Skeletal muscle satellite cell (primary cell): ENCODE measurements at regions not wholly inside any gene's neighbourhood (a gene's known extent, or its start where the extent isn't known, plus 50 kb on each side); places are given as distances from the start of the nearest gene placed in this dataset.

Experiments
- H3K27me3 ChIP-seq: 2 replicates; pipeline ENCODE4 v1.7.0; 2013; ENCODE audit warnings: low read length; ENCODE audit not compliant: control insufficient read depth, insufficient read depth
- H3K36me3 ChIP-seq: 2 replicates; pipeline ENCODE4 v1.7.0; 2013; ENCODE audit warnings: mild to moderate bottlenecking, control low read depth, low read length; ENCODE audit not compliant: insufficient read depth
- H3K4me1 ChIP-seq: 2 replicates; pipeline ENCODE4 v1.7.0; 2013; ENCODE audit warnings: low read length; ENCODE audit not compliant: control insufficient read depth, insufficient read depth
- H3K4me2 ChIP-seq: 2 replicates; pipeline ENCODE4 v1.7.0; 2013; ENCODE audit warnings: mild to moderate bottlenecking, low read length
- H3K4me3 ChIP-seq: 2 replicates; pipeline ENCODE4 v1.7.0; 2013; ENCODE audit warnings: low read length
- H3K9ac ChIP-seq: 2 replicates; pipeline ENCODE4 v1.7.0; 2013; ENCODE audit warnings: mild to moderate bottlenecking, low read depth, low read length, moderate library complexity
- H3K9me3 ChIP-seq: replicated peaks from 2 replicates; pipeline ENCODE4 v1.7.0; 2013; ENCODE audit warnings: mild to moderate bottlenecking, control low read depth, low read length

DNA sequence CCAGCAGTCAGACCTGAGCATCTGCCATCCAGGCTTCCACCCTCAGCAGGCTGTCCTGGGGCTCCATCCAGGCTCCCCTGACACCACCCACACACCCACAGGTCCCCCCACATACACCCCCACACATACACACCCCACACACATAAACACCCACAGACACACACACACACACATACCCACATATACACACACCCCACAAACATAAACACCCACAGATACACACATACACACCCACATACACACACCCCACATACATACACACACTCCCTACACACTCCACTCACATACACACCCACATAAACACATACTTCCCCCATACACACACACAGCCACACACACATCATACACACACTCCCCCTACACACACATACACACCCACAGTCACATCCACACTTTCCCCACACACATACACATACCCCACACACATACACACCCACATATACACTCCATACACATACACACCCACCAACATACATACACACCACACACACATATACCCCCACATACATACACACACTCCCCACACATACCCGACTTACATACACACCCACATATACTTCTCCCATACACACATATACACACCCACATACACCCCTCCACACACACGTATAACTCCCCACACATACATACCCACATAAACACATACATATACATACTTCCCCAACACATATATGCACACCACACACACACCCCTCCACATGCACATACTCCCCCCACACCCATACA is 183.3 kb upstream of the ETAA1 start:
- no peaks in the 10 kb centered on the region for H3K9me3 ChIP-seq
- H3K27me3 ChIP-seq, result no peaks in the 10 kb centered on the region
- H3K36me3 ChIP-seq, result no peaks in the 10 kb centered on the region
- no peak overlapping the region for H3K4me3 ChIP-seq
- no peak overlapping the region for H3K9ac ChIP-seq
- H3K4me2 ChIP-seq, result no peak overlapping the region
- no peaks in the 10 kb centered on the region for H3K4me1 ChIP-seq

GRCh38 chr2:67214585-67215185 is 182.4 kb upstream of the ETAA1 start:
- Histone ChIP-seq H3K9ac (no peak overlapping the region), H3K27me3 (no peaks in the 10 kb centered on the region), H3K4me2 (no peak overlapping the region), H3K4me3 (no peak overlapping the region), H3K4me1 (no peaks in the 10 kb centered on the region), H3K36me3 (no peaks in the 10 kb centered on the region), H3K9me3 (no peaks in the 10 kb centered on the region)

- no peaks in the 10 kb centered on the region for H3K4me1 ChIP-seq
- H3K36me3 ChIP-seq, result no peaks in the 10 kb centered on the region
- H3K27me3 ChIP-seq, result no peaks in the 10 kb centered on the region
- no peaks in the 10 kb centered on the region for H3K9me3 ChIP-seq
- no peak overlapping the region for H3K9ac ChIP-seq
- no peak overlapping the region for H3K4me3 ChIP-seq
- H3K4me2 ChIP-seq, result no peak overlapping the region
These were observed 181.7 kb upstream of the ETAA1 start for GRCh38 chr2:67215214-67216055.

- Histone ChIP-seq H3K27me3 (no peaks in the 10 kb centered on the region), H3K4me3 (no peak overlapping the region), H3K4me2 (no peak overlapping the region), H3K36me3 (no peaks in the 10 kb centered on the region), H3K9me3 (no peaks in the 10 kb centered on the region), H3K9ac (no peak overlapping the region), H3K4me1 (no peaks in the 10 kb centered on the region)
These were observed 181.0 kb upstream of the ETAA1 start for GRCh38 chr2:67216103-67216502.

DNA sequence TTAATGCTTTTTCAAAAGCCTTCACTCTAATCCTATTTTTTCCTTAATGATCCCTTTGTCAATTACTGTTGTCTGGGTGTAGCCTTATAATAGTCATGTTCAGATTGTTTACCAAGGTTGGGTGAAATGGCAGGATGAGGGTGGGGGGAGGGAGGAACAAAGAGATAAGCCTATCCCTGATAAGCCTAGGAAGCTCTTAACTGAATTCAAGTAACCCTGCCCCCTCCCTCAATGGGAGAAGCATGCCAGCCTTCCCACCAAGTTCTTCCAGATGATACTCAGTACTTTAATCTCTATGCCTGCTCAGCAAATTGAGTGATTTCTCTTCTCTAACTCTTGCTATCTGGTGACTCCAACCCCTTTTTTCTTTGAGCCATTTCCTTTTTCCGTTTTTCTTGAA is 180.3 kb upstream of the ETAA1 start:
- H3K9me3 ChIP-seq, result no peaks in the 10 kb centered on the region
- no peak overlapping the region for H3K4me3 ChIP-seq
- H3K27me3 ChIP-seq, result no peaks in the 10 kb centered on the region
- no peaks in the 10 kb centered on the region for H3K36me3 ChIP-seq
- no peak overlapping the region for H3K9ac ChIP-seq
- H3K4me1 ChIP-seq, result no peaks in the 10 kb centered on the region
- no peak overlapping the region for H3K4me2 ChIP-seq

DNA sequence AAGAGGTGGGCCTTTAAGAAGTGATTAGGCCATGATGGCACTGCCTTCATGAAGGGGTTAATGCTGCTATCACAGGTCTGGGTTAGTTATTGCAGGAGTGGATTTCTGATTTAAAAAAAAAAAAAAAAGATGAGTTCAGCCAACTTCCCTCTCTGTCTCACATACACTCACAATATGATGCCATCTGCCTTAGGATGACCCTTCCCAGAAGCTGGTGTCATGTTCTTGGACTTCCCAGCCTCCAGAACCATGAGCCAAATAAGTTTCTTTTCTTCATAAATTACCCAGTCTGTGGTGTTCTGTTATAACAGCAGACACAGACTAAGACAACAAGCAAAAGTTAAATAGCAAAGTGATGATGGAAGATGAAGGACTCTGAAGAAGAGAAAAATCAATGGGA is 179.7 kb upstream of the ETAA1 start:
- Histone ChIP-seq H3K9me3 (no peaks in the 10 kb centered on the region), H3K4me2 (no peak overlapping the region), H3K4me3 (no peak overlapping the region), H3K36me3 (no peaks in the 10 kb centered on the region), H3K9ac (no peak overlapping the region), H3K4me1 (no peaks in the 10 kb centered on the region), H3K27me3 (no peaks in the 10 kb centered on the region)

DNA sequence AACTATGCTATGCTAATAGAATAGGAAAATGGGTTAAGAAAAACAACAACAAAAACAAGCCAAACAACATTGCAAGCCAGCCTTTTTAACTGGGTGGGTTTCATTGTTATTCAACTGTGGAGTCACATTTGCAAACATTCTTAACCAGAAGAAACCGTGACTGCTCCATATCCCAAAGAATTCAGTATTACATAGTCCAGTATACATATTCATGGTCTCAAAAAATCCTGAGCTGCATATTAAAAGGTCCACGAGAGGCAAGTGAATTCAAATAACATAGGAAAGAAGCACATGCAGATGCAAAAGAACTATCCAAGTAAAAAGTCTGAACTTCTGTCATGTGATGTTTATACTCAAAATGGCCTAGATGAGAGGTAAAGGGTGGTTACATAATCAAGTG is 179.1 kb upstream of the ETAA1 start:
- H3K9me3 ChIP-seq, result no peaks in the 10 kb centered on the region
- no peak overlapping the region for H3K4me3 ChIP-seq
- no peak overlapping the region for H3K9ac ChIP-seq
- no peaks in the 10 kb centered on the region for H3K36me3 ChIP-seq
- H3K4me2 ChIP-seq, result no peak overlapping the region
- H3K4me1 ChIP-seq, result no peaks in the 10 kb centered on the region
- H3K27me3 ChIP-seq, result no peaks in the 10 kb centered on the region

DNA sequence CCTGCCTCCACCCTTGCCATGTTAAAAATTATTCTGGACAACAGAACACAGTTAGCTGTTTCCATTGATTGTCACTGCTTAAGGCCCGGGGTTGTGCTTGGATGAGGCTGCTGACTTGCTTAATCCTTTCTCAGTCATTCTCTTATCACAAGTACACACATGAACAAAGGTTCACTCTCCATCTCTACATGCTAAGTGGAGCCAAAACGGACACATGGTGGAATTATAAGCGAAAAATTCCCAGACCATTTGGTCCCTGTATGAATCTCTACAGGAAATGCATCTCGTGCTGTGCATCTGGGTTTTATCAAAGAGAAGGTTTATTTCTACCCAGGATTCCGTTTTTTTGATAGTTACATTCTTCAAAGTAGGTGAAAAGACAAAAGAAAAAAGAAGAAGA is 177.5 kb upstream of the ETAA1 start:
- no peak overlapping the region for H3K9ac ChIP-seq

GRCh38 chr2:67221266-67221665 is 175.9 kb upstream of the ETAA1 start:
- no peaks in the 10 kb centered on the region for H3K27me3 ChIP-seq
- no peaks in the 10 kb centered on the region for H3K36me3 ChIP-seq
- H3K4me1 ChIP-seq, result no peaks in the 10 kb centered on the region
- no peak overlapping the region for H3K9ac ChIP-seq
- no peaks in the 10 kb centered on the region for H3K9me3 ChIP-seq
- H3K4me2 ChIP-seq, result no peak overlapping the region
- no peak overlapping the region for H3K4me3 ChIP-seq

More for the DNA sequence above, 177.5 kb upstream of the ETAA1 start:
- H3K36me3 ChIP-seq, result no peaks in the 10 kb centered on the region
- no peaks in the 10 kb centered on the region for H3K9me3 ChIP-seq
- no peak overlapping the region for H3K4me2 ChIP-seq
- H3K4me3 ChIP-seq, result no peak overlapping the region
- no peaks in the 10 kb centered on the region for H3K27me3 ChIP-seq
- H3K4me1 ChIP-seq, result no peaks in the 10 kb centered on the region

GRCh38 chr2:67225287-67225973 is 171.7 kb upstream of the ETAA1 start:
- H3K36me3 ChIP-seq, result no peaks in the 10 kb centered on the region
- no peaks in the 10 kb centered on the region for H3K4me1 ChIP-seq
- H3K4me3 ChIP-seq, result no peak overlapping the region

GRCh38 chr2:67229706-67230105 is 167.4 kb upstream of the ETAA1 start:
- H3K9ac ChIP-seq, result no peak overlapping the region
- no peaks in the 10 kb centered on the region for H3K27me3 ChIP-seq
- H3K4me2 ChIP-seq, result no peak overlapping the region
- H3K36me3 ChIP-seq, result no peaks in the 10 kb centered on the region
- no peak overlapping the region for H3K4me3 ChIP-seq
- H3K4me1 ChIP-seq, result no peaks in the 10 kb centered on the region
- no peaks in the 10 kb centered on the region for H3K9me3 ChIP-seq

More at GRCh38 chr2:67225287-67225973, 171.7 kb upstream of the ETAA1 start:
- no peak overlapping the region for H3K4me2 ChIP-seq
- no peak overlapping the region for H3K9ac ChIP-seq
- H3K9me3 ChIP-seq, result no peaks in the 10 kb centered on the region
- H3K27me3 ChIP-seq, result no peaks in the 10 kb centered on the region
